ENCODE measurements at regions not wholly inside any gene's neighbourhood (a gene's known extent, or its start where the extent isn't known, plus 50 kb on each side); places are given as distances from the start of the nearest gene placed in this dataset.

- DNase-seq (ENCODE audit: low read depth, low spot score), result no peak
Measured at GRCh38 chr14:42011221-42011620, 404.5 kb downstream of the LRFN5 start.

DNA sequence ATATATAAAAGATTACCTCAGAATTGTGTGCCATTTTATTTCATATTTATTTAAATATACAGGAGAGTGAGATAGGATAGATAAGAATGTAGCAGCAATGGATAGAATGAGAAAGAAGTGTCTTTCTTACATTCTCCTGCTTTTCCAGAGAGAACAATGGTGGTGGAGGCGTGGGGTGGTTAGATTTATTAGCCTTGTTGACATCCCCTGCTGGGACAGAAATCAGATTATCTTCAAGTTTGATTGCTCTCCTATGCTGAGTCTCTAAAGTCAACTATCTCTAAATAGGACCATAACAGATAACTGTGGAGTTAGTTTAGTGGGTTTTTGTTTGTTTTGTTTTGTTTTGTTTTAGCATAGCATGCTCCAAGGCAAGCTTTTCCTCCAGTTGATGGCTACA is 397.6 kb downstream of the LRFN5 start:
- no peak for DNase-seq (ENCODE audit: low read depth, low spot score)

- no peak for DNase-seq (ENCODE audit: low read depth, low spot score)
Measured at GRCh38 chr14:42002141-42002540, 395.5 kb downstream of the LRFN5 start.

DNA sequence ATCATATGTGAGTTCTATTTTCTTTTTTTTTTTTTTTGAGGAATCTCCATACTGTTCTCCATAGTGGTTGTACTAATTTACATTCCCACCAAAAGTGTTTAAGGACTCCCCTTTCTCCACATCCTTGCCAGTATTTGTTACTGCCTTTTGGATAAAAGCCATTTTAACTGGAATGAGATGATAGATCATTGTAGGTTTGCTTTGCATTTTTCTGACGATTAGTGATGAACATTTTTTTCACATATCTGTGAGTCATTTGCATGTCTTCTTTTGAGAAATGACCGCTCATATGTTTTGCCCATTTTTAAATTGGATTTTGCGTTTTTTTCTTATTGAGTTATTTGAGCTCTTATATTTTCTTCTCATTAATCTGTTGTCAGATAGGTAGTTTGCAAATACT is 394.8 kb downstream of the LRFN5 start:
- no peak for DNase-seq (ENCODE audit: low read depth, low spot score)

- no peak for DNase-seq (ENCODE audit: low read depth, low spot score)
Measured at GRCh38 chr14:42000450-42000849, 393.8 kb downstream of the LRFN5 start.

DNA sequence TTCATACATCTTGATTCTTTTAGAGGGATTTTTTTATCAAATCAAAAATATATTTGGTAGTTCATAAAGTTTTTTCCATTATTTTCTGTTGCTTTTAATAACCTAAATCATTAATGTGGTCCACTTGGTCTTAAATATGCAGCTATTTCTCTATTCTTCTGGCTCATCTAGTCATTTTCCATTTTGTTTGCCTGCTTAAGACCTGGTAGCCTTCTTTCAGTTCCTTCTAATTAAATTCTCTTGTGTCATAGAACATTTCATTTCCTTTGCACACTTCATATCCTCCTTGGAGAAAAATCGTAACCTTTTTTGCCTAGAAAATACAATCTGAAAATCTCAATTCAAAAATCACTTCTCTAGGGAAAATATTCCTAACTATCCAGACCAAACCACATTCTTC is 387.0 kb downstream of the LRFN5 start:
- no peak for DNase-seq (ENCODE audit: low read depth, low spot score)

GRCh38 chr14:41986700-41987099 is 380.0 kb downstream of the LRFN5 start:
- DNase-seq (ENCODE audit: low read depth, low spot score), result no peak

DNA sequence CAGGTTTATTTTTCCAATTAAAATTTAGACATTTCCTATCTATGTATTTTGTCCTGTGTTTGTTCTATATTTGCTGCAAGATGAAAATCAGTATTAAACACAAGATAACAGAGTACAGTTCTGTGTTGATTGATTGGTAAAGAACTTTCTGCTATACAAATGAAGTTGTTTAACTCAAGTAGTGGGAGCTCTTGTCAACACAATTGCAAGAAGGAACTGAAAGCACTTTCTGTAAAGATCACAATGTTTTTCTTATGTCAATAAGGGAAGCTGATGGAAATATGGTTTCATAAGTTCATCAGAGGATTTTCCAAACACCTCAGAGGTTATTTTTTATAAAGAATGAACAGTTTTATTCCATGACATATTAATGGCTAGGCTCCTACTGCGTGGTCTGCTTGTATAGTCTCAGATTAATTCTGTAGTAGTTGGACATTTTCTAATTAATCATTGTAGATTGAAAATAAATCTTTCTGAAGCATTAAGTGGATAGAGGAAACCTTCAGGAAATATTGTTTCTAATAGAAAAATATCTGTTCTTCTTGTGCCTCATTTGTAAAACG is 379.5 kb downstream of the LRFN5 start:
- DNase-seq (ENCODE audit: low read depth, low spot score), result no peak

DNA sequence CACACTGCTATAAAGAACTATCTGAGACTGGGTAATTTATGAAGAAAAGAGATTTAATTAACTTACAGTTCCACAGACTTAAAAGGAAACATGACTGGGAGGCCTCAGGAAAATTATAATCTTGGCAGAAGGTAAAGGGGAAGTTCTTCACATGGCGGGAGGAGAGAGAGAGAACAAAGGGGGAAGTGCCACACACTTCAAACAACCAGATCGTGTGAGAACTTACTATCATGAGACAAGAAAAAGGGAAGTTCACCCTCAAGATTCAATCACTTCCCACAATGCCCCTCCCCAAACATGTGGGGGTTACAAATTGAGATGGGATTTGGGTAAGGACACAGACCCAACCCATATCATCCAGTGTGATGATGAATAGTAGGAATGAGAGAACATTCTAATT is 366.5 kb downstream of the LRFN5 start:
- DNase-seq (ENCODE audit: low read depth, low spot score), result no peak

GRCh38 chr14:41972531-41972930 is 365.9 kb downstream of the LRFN5 start:
- DNase-seq (ENCODE audit: low read depth, low spot score), result no peak

DNA sequence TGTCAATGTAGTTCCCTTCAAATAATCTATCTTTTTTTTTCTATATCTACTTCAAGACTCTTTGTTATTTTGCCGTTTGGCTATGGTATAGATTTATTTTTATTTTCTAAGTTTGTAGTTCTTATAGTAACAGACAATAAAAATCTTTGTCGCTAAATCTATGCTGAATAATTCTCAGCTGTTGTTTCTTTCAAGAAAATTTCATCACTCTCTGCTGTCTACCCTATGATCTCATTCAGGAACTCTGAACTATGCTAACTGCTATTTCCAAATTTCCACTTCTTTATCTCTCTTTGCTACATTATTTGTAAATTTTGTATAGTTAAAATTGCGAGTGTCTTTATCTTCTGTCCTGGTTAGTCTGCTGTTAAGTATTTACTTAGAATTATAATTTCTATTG is 353.6 kb downstream of the LRFN5 start:
- DNase-seq (ENCODE audit: low read depth, low spot score), result no peak

DNA sequence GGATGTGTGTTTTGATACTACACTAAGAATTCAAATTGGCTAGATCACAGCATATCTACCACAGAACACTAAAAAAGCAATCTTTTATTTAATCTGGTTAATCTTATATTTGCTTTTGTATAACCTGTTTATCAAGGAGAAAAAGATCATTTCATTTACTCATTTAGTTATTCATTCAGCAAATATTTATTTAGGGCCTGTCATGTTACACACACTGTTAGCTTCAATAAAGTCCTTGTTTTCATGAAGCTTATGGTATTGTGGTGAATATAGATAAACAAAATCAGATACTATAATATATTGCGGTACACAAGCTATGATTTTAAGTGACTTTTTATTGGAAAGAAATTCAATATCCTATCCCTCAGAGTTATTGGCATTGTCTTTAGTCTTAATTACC is 350.8 kb downstream of the LRFN5 start:
- no peak for DNase-seq (ENCODE audit: low read depth, low spot score)
